HFF-Myc (cell line): ENCODE measurements at regions not wholly inside any gene's neighbourhood (a gene's known extent, or its start where the extent isn't known, plus 50 kb on each side); places are given as distances from the start of the nearest gene placed in this dataset.

Source experiments
- DNase-seq: peaks from one replicate; pipeline ENCODE4 v3.0.0-alpha.2; 2011; ENCODE audit warnings: low read depth; ENCODE audit errors: extremely low read depth
- H3K4me3 ChIP-seq: replicated peaks from 2 replicates; pipeline ENCODE4 v1.5.1; 2011; ENCODE audit warnings: low read depth, mild to moderate bottlenecking, control low read depth, low read length
- TF ChIP-seq, protein P1 (sequence below): IDR thresholded peaks from 2 replicates; pipeline ENCODE4 v1.5.1; 2012; ENCODE audit warnings: mild to moderate bottlenecking, low read depth, low read length, control low read depth; ENCODE audit errors: missing control alignments

DNA sequence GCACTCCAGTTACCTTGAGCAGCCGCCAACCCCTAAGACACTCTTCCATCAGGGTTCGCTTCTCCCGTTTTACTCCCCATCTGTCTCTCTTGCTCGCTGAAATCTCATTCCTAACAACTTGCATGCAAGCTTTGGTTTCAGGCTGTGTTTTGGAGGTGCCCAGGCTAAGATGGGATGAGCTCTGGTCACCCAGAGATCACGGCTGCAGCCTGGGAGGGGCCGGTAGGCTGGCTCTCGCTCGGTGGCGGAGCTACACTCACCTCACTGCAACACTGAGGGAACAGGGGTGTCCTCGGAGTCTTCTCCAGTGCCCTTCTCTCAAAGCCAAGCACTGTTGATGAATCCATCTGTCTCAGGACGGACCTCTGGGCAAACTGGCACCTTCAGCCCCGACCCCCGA is 197.5 kb downstream of the BARX2 start:
- TF ChIP-seq, protein P1, sequence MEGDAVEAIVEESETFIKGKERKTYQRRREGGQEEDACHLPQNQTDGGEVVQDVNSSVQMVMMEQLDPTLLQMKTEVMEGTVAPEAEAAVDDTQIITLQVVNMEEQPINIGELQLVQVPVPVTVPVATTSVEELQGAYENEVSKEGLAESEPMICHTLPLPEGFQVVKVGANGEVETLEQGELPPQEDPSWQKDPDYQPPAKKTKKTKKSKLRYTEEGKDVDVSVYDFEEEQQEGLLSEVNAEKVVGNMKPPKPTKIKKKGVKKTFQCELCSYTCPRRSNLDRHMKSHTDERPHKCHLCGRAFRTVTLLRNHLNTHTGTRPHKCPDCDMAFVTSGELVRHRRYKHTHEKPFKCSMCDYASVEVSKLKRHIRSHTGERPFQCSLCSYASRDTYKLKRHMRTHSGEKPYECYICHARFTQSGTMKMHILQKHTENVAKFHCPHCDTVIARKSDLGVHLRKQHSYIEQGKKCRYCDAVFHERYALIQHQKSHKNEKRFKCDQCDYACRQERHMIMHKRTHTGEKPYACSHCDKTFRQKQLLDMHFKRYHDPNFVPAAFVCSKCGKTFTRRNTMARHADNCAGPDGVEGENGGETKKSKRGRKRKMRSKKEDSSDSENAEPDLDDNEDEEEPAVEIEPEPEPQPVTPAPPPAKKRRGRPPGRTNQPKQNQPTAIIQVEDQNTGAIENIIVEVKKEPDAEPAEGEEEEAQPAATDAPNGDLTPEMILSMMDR, result no peak
- H3K4me3 ChIP-seq, result no peak overlapping the region
- DNase-seq, result no peak

DNA sequence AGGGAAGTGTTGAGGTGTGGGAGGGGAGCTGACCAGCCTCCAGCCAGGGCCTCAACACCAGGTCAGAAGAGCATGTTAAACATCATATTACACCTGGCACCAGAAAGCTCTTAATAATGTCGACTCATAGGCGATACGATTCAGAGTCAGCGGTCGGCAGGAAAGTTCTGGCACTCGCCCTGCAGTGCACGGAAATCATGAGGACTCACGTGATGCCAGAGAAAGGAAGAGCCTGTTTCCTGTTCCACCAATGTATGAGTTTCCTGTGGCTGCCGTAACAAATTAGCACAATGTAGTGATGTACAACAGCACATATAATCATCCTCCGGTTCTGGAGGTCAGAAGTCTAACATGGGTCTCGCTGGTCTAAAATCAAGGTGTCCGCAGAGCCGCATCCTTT is 198.8 kb downstream of the BARX2 start:
- no peak for DNase-seq
- TF ChIP-seq, protein P1, result no peak
- H3K4me3 ChIP-seq, result no peak overlapping the region

DNA sequence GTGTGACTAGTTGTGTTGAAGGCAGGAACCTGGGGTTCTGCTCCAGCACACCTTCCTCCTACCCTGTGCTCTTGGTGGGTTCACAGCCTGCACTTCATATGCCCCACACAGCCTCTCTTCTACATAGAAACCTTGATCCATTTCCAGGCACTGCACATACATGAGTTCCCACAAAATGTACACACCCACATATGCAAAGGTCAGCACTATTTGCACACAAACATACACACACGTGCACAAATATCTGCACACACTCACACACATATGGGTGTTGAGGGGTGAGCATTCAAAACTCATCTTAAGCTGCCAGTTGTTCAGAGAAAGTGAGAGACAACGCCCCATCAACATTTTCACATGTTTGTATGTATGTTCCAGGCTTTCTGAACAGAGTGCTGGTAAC is 201.0 kb downstream of the BARX2 start:
- no peak for DNase-seq
- no peak overlapping the region for H3K4me3 ChIP-seq
- TF ChIP-seq, protein P1, result no peak

DNA sequence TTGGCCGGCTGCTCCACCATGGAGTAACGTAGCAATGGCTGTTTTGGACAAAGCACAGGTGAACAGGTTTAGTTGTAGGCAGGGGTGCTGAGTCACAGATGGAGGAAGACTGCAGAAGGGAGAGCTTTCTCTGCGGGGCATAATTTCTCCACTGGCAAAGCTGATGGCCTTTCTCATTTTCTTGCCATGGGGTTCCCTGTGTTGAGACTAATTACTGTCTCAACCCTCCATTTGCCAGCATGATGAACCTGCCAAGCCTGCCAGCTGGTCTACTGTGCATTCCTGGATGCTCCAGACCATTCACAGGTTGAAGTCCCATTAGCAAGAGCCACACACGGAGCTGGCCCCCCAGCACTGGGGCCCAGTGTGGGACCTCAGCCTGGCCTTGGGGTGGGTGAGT is 202.4 kb downstream of the BARX2 start:
- H3K4me3 ChIP-seq, result no peak overlapping the region
- TF ChIP-seq, protein P1, result no peak
- no peak for DNase-seq

DNA sequence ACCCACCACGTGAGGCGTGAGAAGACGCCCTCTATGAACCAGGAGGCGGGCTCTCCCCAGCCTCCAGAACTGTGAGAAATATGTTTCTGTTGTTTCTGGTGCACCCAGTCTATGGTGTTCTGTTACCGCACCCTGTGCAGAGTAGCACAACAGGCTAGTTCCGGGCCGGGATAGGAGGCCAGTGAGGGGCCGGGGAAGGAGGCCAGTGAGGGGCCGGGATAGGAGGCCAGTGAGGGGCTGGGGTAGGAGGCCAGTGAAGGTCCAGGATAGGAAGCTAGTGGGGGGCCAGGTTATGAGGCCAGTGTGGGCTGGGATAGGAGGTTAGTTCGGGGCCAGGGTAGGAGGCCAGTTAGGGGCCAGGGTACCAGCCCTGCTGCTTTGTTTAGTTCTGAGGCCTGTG is 204.6 kb downstream of the BARX2 start:
- TF ChIP-seq, protein P1, result no peak
- H3K4me3 ChIP-seq, result no peak overlapping the region
- no peak for DNase-seq

- DNase-seq, result no peak
- H3K4me3 ChIP-seq, result no peak overlapping the region
- TF ChIP-seq, protein P1, result no peak
These were observed 208.7 kb downstream of the BARX2 start for GRCh38 chr11:129584316-129584715.

DNA sequence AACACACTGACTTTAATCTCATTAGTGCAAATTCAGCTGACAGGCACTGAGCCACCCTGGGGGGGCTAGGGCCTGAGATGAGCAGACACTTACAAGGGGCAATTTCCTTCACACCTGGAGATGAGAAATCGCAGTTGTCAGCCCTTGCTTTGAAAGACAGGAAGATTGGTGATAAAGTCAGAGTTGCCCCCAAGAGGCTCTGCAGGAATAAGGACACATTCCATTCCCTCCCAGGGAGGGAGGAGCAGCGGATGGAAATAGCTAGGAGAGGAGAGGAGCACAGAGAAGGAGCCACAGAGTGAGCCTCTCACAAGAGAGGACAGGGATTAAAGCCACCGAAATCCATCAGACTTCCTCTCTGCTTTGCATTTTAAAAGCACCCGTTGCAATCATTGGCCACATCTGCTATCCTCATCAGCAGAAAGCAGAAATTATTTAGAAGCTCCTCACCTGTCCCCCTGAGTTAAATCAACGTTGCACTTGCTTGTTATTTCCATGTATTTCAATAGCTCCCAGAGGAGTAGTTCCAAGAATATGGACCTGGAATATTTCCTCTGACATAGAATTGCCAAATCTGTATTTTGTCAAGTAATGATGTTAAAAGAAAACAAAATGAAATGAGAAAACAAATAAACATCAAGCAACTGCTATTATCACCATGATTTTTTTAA is 213.7 kb downstream of the BARX2 start:
- TF ChIP-seq, protein P1, result no peak

More for the DNA sequence above, 213.7 kb downstream of the BARX2 start:
- no peak for DNase-seq
- H3K4me3 ChIP-seq, result no peak overlapping the region
